C4-2B (cell line): ENCODE measurements at regions not wholly inside any gene's neighbourhood (a gene's known extent, or its start where the extent isn't known, plus 50 kb on each side); places are given as distances from the start of the nearest gene placed in this dataset.

Source experiments
- H3K27ac ChIP-seq: fragments of 450-650 bp; 2 replicates; pipeline ENCODE4 v1.5.1; 2017
- CTCF ChIP-seq: fragments of 450-650 bp; conservative IDR thresholded peaks from 2 replicates; pipeline ENCODE4 v1.5.1; 2017; ENCODE audit warnings: mild to moderate bottlenecking
- ZFX ChIP-seq: fragments of 450-650 bp; IDR thresholded peaks from 2 replicates; pipeline ENCODE4 v1.6.1; 2017

DNA sequence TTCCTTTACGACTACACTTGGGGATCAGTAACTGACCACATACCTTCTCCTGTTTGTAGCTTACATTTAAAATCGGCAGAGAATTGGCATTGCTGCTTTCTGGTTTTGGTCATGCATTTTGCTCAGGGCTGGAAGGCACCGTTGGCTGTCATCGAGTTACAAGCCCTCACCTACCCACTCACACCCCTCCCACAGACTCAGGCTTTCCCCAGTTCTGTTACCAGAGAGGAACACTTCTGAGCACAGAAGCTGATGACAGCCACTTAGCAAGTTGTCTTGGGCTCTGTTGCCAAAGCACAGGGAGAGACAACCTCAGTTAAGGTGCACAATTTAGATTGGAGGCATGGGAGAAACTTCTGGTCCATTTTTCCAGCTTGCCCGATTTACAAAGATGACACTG is 204.8 kb upstream of the TOPAZ1 start:
- no peak overlapping the region for H3K27ac ChIP-seq
- TF ChIP-seq ZFX (no peak), CTCF (no peak)

- no peak overlapping the region for H3K27ac ChIP-seq
- TF ChIP-seq CTCF (no peak), ZFX (no peak)
Observed at GRCh38 chr3:44039006-44039405, 202.7 kb upstream of the TOPAZ1 start.

DNA sequence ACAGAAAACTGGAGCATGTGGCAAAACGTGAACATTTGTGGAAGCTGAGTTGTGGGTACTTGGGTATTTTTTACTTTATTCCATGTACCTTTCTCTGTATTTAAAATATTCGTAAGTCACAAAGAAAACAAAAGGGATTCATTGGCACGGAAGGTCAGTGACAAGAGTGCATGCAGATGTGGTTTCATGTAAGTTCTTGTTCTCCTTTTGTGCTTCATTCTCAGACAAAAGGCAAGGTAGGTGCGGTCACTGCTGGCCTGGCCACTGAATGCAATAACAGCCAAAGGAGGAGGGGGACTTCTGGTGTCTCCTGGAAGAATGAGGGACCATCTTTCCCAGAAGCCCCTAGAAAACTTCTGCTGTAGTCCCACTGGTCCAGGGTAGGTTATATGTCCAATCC is 200.0 kb upstream of the TOPAZ1 start:
- no peak overlapping the region for H3K27ac ChIP-seq
- TF ChIP-seq ZFX (no peak), CTCF (no peak)

- H3K27ac ChIP-seq: no peak overlapping the region
- no peak for TF ChIP-seq CTCF
- TF ChIP-seq ZFX: no peak
Observed at GRCh38 chr3:44042772-44043171, 198.9 kb upstream of the TOPAZ1 start.

DNA sequence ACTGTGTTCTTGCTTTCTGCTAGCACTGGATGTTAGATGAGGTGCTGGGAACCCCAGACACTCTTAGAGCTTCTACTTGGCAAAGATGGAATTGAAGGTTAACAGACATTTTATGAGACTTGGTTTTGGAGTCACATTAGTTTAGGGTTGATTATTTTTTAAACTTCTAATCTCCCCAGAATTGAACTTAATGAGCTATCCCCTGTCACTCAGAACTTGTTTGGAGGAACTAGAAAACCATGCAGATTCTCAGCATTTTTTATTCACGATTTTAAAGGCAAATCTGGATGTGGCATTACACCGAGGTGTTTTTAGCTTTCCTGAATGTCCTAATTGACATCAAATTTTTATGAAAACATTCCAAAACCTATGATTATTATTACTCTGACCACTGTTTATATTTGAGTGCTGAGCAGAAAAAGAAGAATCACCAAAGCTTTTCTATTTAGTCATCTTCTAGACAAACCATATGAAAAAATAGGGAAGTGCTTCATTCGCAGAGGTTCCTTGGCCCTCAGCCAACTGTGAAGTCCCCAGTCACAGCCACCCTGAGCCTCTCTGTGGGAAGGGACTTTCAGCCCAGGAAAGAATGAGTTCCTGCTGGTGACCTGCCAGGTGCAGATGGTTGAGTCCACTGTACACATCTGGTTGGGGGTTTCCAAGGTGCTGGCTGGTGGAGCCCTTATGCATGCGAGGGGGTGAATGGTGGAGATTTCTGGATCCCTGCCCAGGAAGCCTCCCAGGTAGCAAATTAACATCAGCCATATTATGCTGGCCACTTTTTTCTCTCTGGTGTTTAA is 196.0 kb upstream of the TOPAZ1 start:
- TF ChIP-seq ZFX: no peak
- no peak for TF ChIP-seq CTCF
- no peak overlapping the region for H3K27ac ChIP-seq

- H3K27ac ChIP-seq: no peak overlapping the region
- TF ChIP-seq CTCF (no peak), ZFX (no peak)
Observed at GRCh38 chr3:44047796-44048195, 193.9 kb upstream of the TOPAZ1 start.

DNA sequence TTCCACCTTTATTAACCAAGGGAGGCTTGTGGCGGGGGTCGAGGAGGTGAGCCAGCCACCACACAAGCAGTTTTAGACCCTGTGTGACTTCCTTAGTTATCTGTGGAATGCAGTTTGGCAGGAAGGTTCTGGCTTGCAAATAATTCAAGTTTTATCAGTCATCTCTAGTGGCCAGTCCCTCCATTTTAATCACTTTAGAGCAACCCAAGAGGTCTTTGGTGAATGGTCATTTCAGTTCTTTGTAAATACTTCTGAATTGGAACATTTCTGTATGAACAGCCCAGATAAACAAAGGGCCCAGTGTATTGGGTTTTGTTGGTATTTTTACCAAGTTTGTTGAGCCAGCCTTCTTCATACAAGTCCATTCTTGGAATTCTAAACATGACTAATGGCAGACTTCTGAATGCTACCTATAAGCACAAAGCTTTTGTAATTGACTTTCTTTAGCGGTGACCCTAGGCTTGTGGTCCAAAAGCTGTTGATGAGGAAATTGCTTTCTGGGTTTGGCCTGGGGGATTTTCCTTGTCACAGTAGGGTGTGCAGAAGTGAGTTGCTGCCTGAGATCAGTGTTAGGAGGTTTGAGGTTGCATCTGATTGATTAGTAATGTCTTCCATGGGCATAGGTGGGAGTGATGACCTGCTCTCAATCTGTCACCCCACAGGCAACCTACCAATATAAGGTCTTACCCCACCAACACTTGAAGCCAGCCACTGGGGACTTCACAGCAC is 193.3 kb upstream of the TOPAZ1 start:
- no peak overlapping the region for H3K27ac ChIP-seq
- no peak for TF ChIP-seq ZFX
- no peak for TF ChIP-seq CTCF
